Keratinocyte (primary cell): ENCODE measurements at regions not wholly inside any gene's neighbourhood (a gene's known extent, or its start where the extent isn't known, plus 50 kb on each side); places are given as distances from the start of the nearest gene placed in this dataset.
"Not testable (repeated sequence)": the region's sequence is repeated elsewhere in the genome, so short reads cannot be mapped to it uniquely, and the experiment has no call there.

Source experiments
- CTCF ChIP-seq, 3 experiments: IDR thresholded peaks in 1 of 3; conservative IDR thresholded peaks in 1 of 3; optimal IDR thresholded peaks in 1 of 3; 2 replicates in 2 of 3; 3 replicates in 1 of 3; pipeline versions ENCODE3 to v1.5.1; 2011; ENCODE audit warnings: low read length in 3 of 3, mild to moderate bottlenecking in 3 of 3, moderate library complexity in 2 of 3, control low read depth in 1 of 3, inconsistent platforms in 1 of 3; ENCODE audit not compliant: insufficient read depth in 2 of 3; ENCODE audit errors: extremely low read depth in 1 of 3
- EZH2 ChIP-seq: IDR thresholded peaks from one replicate; pipeline ENCODE4 v1.6.1; 2012; ENCODE audit warnings: inconsistent platforms, mild to moderate bottlenecking, low read length, moderate library complexity

GRCh38 chr7:73166152-73166551 lies 80.3 kb upstream of the SPDYE9 start:
- TF ChIP-seq CTCF (optimal IDR thresholded peaks at IDR 0.05 in 1 of 3, IDR thresholded peaks at IDR 0.05 in 1 of 3, conservative IDR thresholded peaks at IDR 0.05 in 1 of 3; ENCODE audit: extremely low read depth in 1 of 3, insufficient read depth in 2 of 3, low read length in 3 of 3); EZH2: not testable (repeated sequence)
